Hematopoietic multipotent progenitor cell treated with erythropoietin and hydrocortisone succinate and interleukin-3 and kit ligand, for 15 days (in vitro differentiated cells): ENCODE measurements at regions not wholly inside any gene's neighbourhood (a gene's known extent, or its start where the extent isn't known, plus 50 kb on each side); places are given as distances from the start of the nearest gene placed in this dataset.

Experiments
- DNase-seq: peaks from one replicate; pipeline ENCODE4 v3.0.0-alpha.2; 2015; ENCODE audit warnings: low spot score

- peak; percentile 82 for DNase-seq
These were observed 54.4 kb upstream of the SIRPG start for GRCh38 chr20:1711826-1712601.

- DNase-seq: no peak
These were observed 53.7 kb upstream of the SIRPG start for GRCh38 chr20:1711266-1711665.

- DNase-seq: no peak
These were observed 52.9 kb upstream of the SIRPG start for GRCh38 chr20:1710484-1710883.

GRCh38 chr20:1707588-1708449 is 50.2 kb upstream of the SIRPG start:
- DNase-seq: peak; percentile 81
